Epithelial cell of proximal tubule (primary cell): ENCODE measurements at regions not wholly inside any gene's neighbourhood (a gene's known extent, or its start where the extent isn't known, plus 50 kb on each side); places are given as distances from the start of the nearest gene placed in this dataset.

Experiments
- DNase-seq: peaks from one replicate; pipeline ENCODE4 v3.0.0-alpha.2; 2011; ENCODE audit warnings: low read depth
- H3K4me3 ChIP-seq: 2 replicates; pipeline ENCODE4 v1.5.1; 2011; ENCODE audit warnings: low read depth, mild to moderate bottlenecking, low read length
- CTCF ChIP-seq: conservative IDR thresholded peaks from 2 replicates; pipeline ENCODE4 v1.5.1; 2012; ENCODE audit warnings: low read depth, mild to moderate bottlenecking, low read length

- TF ChIP-seq CTCF: no peak
- DNase-seq: no peak
- H3K4me3 ChIP-seq: no peak overlapping the region
These were observed 269.4 kb upstream of the ARRDC4 start for GRCh38 chr15:97691078-97691477.

DNA sequence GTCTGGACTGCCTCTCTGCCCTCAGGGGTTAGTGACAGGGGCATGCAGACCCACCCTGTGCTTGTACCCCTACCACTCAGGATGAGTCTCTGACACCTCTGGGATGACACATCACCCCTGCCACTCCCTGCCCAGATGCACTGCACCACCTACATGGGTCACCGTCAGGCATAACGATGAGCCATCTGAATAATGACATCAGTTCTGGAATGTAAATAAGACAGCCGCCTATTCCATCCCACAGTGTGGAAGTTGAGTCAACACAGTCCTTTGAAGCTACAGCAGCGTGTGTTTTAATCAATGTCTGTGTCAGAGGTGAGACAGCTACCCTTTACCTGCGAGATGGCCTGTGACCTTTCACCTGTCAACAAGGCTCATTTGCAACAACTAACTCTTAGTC is 268.7 kb upstream of the ARRDC4 start:
- no peak for TF ChIP-seq CTCF
- no peak overlapping the region for H3K4me3 ChIP-seq
- no peak for DNase-seq

- no peak for TF ChIP-seq CTCF
- no peak overlapping the region for H3K4me3 ChIP-seq
- DNase-seq: no peak
These were observed 268.0 kb upstream of the ARRDC4 start for GRCh38 chr15:97692301-97693015.

DNA sequence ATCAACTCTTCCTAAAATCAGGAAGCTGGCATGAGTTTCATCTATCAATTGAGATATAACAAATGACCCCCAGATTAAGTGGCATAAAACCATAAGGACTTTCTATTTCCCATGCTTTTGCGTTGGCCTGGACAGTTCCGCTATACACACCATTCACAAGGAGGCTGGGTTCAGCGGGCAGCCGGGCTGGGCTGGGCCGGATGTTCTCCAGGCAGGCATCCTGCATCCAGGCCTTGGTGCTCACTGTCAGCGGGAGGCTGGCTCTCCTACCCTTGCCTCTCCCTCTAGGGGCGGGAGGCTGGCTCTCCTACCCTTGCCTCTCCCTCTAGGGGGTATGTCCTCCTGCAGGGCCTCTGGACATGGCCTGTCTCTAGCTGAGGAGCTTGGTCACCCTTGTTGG is 266.0 kb upstream of the ARRDC4 start:
- TF ChIP-seq CTCF: no peak
- H3K4me3 ChIP-seq: no peak overlapping the region
- DNase-seq: no peak

GRCh38 chr15:97703400-97703799 is 257.1 kb upstream of the ARRDC4 start:
- no peak overlapping the region for H3K4me3 ChIP-seq
- no peak for DNase-seq
- TF ChIP-seq CTCF: no peak

- no peak overlapping the region for H3K4me3 ChIP-seq
- no peak for TF ChIP-seq CTCF
- DNase-seq: no peak
These were observed 254.4 kb upstream of the ARRDC4 start for GRCh38 chr15:97706059-97706458.

DNA sequence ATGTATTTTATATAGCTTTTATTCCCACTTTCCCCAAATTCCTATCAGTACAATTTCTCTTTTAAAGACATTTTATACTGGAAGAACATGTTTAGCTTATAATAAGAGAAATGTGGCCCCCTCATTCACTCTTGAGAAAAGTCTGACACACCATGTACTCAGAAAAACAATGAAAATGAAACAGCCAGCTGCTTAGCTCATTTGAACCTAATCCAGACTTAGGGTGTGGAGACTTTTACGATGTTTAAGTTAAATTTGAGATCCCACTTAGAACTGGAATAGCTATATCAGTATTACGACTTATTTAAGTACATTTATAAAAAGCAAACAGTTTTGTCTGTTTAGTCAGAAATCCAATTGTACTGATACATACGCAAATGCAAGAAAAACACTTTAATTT is 252.3 kb upstream of the ARRDC4 start:
- H3K4me3 ChIP-seq: no peak overlapping the region
- no peak for TF ChIP-seq CTCF
- DNase-seq: no peak
